ENCODE measurements at regions not wholly inside any gene's neighbourhood (a gene's known extent, or its start where the extent isn't known, plus 50 kb on each side); places are given as distances from the start of the nearest gene placed in this dataset.
"Not testable (repeated sequence)": the region's sequence is repeated elsewhere in the genome, so short reads cannot be mapped to it uniquely, and the experiment has no call there.

- not testable (repeated sequence) for TF ChIP-seq CTCF, POLR2A, EP300 (IDR thresholded peaks at IDR 0.05)
These were observed 861.8 kb upstream of the INTU start for GRCh38 chr4:126770811-126771553.
